HG02763 (cell line): ENCODE measurements at regions not wholly inside any gene's neighbourhood (a gene's known extent, or its start where the extent isn't known, plus 50 kb on each side); places are given as distances from the start of the nearest gene placed in this dataset.
"Not testable (repeated sequence)": the region's sequence is repeated elsewhere in the genome, so short reads cannot be mapped to it uniquely, and the experiment has no call there.

Source experiments
- ATAC-seq: cut with Tn5 transposase; IDR thresholded peaks from one replicate; pipeline ENCODE4 v1.9.1; 2021; ENCODE audit warnings: mild to moderate bottlenecking, moderate library complexity; ENCODE audit not compliant: unreplicated experiment

DNA sequence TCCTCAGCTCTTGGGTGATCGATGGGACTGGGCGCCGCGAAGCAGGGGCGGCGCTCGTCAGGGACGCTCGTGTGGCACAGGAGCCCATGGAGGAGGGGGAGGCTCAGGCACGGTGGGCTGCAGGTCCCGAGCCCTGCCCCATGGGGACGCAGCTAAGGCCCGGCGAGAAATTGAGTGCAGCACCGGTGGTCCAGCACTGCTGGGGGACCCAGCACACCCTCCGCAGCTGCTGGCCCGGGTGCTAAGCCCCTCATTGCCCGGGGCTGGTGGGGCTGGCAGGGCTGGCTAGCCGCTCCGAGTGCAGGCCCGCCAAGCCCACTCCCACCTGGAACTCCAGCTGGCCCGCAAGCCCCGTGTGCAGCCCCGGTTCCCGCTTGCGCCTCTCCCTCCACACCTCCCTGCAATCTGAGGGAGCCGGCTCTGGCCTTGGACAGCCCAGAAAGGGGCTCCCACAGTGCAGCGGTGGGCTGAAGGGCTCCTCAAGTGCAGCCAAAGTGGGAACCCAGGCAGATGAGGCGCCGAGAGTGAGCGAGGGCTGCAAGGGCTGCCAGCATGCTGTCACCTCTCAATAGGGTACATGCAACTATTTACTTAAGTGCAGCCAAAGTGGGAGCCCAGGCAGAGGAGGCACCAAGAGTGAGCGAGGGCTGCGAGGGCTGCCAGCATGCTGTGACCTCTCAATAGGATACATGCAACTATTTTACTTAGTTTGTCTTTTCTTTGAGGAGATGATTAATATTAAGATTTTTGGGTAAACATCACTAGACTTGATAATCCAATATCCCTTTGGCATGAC lies 619.8 kb upstream of the IGFBP7 start:
- not testable (repeated sequence) for ATAC-seq

GRCh38 chr4:57726154-57726553 lies 616.0 kb upstream of the IGFBP7 start:
- no peak for ATAC-seq

DNA sequence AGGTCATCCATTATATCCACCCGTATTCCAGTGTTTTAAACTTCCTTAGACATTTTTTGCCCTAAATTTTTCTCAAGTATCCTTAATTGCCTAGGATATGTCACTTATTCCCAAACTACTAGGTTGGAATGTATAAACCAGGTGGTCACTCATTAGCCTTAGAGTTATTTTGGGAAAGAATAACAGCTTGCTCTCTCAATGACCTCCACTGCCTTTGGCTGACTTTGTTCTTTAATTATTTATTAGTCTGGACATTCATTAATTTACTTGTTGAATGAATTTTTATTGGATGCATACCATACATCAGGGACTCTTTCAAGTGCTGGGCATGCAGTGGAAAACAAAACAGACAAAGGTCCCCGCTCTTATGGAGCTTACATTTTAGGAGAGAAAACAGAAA lies 609.3 kb upstream of the IGFBP7 start:
- no peak for ATAC-seq

DNA sequence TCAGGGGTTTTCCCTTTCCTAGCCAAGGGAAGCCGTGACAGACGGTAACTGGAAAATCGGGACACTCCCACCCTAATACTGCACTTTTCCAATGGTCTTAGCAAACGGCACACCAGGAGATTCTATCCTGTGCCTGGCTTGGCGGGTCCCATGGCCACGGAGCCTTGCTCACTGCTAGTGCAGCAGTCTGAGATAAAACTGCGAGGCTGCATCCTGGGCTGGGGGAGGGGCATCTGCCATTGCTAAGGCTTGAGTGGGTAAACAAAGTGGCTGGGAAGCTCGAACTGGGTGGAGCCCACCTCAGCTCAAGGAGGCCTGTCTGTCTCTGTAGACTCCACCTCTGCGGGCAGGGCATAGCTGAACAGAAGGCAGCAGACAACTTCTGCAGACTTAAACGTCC lies 604.1 kb upstream of the IGFBP7 start:
- not testable (repeated sequence) for ATAC-seq

- ATAC-seq, result no peak
Measured at GRCh38 chr4:57710053-57710452, 599.9 kb upstream of the IGFBP7 start.

- ATAC-seq, result no peak
Measured at GRCh38 chr4:57691370-57691769, 581.2 kb upstream of the IGFBP7 start.

DNA sequence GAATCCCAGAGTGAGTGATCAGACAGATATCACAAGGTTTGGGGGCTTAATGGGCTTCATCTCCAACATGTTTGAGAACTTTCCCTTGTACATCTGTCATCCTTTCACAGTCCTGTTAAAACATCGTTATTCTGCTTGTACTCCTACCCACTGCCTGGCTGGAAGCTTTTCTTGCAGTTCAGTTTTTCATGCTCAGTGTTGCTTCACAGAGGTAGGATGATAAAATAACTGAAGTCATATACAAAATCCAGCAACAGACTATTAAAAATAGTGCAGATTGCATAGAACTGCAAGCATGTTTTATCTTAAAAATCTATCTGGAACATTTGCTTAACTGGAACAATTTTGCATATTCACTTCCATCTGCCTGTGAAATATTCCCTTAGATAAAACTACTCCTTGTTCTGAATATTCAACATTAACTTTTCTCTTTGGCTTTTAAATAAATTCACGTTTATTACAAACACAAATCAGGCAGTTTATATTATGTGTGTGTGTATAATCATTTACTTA lies 579.6 kb upstream of the IGFBP7 start:
- ATAC-seq, result no peak

GRCh38 chr4:57682275-57682674 lies 572.1 kb upstream of the IGFBP7 start:
- ATAC-seq, result no peak

DNA sequence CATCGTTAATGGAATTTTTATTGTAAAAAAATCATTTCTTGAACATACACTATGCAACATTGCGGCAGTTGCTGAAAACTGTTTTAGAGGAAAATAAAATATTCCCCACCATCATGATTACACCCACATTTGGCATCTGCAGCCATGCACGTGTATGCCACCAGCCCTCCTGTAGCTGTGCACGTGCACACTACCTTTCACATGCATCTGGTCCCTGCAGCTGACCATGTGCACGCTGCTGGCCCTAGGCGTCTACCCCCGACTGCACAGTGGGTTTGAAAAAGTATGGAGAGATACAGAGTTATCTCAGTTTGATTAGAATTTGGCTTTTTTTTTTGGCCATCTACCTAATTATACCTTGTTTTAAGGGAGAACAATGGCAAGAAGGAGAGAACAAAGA lies 569.8 kb upstream of the IGFBP7 start:
- ATAC-seq, result no peak

GRCh38 chr4:57676394-57676793 lies 566.2 kb upstream of the IGFBP7 start:
- ATAC-seq, result no peak

- ATAC-seq, result no peak
Measured at GRCh38 chr4:57672846-57673433, 562.8 kb upstream of the IGFBP7 start.

GRCh38 chr4:57668621-57669020 lies 558.4 kb upstream of the IGFBP7 start:
- no peak for ATAC-seq

GRCh38 chr4:57665806-57666205 lies 555.6 kb upstream of the IGFBP7 start:
- ATAC-seq, result no peak

DNA sequence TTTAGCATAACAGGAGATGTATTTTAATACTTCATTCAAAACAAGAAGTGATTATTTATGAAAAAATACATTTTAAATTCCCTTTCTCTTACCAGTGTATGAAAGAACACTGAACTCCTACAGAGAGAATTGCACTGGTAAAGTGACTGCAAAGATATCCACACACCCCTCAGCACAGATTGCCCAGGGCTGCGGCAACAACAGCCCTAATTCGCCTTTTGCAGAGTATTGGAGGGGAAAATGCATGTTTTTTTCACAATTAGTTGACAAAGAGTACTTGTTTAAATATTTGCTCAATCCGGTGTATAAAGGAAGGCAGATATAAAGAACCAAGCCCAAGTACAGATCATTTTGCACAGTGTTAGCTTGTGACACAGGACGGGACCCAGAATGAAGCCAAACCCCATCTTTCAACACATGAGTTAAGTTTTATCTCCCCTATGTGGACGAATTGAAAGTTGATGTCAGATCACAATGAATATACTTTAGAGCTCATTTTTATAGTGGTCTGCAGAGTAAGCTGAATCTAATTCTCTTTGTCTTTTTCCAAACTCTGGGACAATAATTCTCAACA lies 551.4 kb upstream of the IGFBP7 start:
- ATAC-seq, result no peak

GRCh38 chr4:57658673-57659072 lies 548.5 kb upstream of the IGFBP7 start:
- ATAC-seq, result no peak

- no peak for ATAC-seq
Measured at GRCh38 chr4:57658188-57658587, 548.0 kb upstream of the IGFBP7 start.

DNA sequence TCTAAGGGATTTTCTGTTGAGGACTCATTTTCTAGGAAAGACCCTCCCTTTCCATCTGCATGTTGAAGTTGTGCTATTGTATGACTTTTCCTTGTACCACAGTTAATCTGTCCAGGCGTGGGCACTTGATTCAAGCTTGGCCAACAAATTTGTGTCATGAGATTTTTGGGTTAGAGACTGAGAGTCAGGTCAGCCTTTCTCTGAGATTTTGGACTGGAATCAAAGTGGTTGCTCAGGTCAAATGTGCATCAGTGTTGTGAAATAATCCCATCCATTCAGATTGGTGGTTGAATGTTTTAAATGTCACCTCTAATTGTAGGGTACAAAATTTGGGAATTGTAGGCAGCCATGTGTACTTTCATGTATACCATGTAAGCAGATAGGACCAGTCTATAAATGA lies 545.2 kb upstream of the IGFBP7 start:
- ATAC-seq, result no peak

DNA sequence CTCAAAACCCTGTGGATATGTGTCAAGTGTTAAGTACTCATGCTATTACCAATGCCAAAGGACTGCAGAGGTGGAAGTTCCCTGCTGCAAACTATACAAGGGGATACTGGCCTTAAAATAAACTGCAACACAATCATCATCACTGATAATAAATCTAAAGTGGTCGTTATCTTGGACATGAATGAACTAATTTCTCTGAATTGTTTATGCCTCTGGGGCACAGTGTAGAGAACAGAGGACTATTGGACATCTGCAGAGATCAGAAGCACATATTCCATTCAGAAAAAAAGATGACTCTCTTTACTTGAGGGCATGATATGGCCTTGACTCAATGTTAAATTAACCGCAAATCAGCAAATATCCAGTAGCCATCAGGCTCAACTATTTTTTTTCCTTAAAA lies 542.6 kb upstream of the IGFBP7 start:
- ATAC-seq, result no peak

DNA sequence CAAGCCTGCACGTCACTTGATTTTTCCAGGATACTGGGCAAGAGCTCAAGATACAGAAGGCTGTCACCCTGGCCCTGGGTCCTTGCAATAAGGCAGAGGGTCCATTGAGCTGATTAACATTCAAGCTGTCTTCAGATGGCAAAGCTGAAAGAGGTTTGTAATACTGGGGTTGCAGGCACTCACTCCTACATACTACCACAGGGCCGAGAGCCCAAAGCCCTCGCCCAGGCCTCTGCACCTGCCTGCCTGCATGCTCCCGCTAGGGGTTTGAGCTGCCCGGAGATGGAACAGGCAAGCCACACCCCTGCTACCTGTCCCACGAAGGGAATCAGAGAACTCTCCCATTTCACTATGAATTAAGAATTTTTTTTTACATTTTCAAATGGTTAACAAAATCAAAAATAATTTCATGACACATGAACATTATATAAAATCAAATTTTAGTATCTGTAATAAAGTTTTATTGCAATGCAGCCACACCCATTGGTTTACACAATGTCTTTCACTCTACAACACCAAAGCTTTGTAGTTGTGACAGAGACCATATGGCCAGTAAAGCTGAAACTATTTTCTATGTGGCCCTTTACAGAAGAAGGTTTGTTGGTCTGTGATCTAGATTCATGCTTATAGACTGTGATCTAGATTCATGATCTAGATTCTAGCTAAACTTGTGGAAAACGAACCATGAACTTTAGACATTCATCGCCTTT lies 530.4 kb upstream of the IGFBP7 start:
- ATAC-seq, result no peak

- no peak for ATAC-seq
Measured at GRCh38 chr4:57639561-57640382, 529.6 kb upstream of the IGFBP7 start.

DNA sequence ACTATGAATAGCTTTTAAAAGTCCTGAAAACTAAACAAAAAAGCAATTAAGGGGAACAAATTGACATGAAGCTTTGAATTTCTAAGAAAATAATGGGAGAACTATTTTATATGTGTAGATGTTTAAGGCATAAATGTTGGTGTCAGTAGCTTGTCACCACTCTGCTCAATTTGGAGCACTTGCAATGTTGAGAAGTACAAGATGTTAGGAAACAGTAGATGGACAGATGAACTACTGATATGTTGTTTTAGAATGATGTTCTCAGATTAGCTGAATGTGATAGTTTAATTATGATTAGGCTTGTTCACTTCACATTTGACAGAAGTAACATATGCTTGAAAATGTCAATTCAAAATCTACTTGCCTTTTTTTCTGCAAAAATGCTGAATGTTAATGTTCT lies 525.7 kb upstream of the IGFBP7 start:
- no peak for ATAC-seq
